Right renal pelvis (tissue), 4 donors: ENCODE measurements at regions not wholly inside any gene's neighbourhood (a gene's known extent, or its start where the extent isn't known, plus 50 kb on each side); places are given as distances from the start of the nearest gene placed in this dataset.

Source experiments
- DNase-seq, 4 donors: peaks; one replicate each; pipeline ENCODE4 v3.0.0-alpha.2; 2013; ENCODE audit warnings: low read depth in 4 of 4, low spot score in 3 of 4, missing footprints in 1 of 4

- no peak for DNase-seq
These were observed 513.5 kb upstream of the PROK2 start for GRCh38 chr3:72298201-72299152.

- DNase-seq, result no peak
These were observed 512.5 kb upstream of the PROK2 start for GRCh38 chr3:72297481-72297880.

DNA sequence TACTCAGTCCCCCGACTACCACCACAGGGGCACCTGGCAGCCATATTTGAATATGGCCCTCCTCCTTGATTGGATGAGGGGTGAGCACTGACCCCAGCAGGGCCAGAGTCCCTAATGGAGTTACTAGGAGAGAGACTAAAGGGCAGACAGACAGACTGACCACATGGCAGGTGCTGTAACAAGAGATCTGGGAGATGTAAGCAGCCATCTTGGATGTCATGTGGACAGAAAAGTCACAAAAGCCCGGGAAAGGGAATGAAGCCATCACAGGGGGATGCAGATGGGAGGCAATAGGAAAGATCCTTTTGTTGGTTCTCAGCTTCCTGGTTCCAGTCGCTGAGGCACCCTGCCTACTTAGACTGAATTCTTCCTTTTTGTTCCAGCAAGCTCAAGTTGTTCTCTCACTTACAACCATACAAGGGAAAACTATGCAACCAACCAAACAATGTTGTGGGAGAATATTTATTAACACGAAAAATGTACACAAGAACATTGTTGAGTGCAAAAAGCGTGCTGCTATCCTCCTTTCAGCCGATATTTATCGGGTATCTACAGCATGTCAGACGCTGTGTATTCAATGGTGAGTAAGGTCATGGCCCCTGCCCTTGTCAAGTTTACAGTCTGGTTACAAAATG, 511.6 kb upstream of the PROK2 start:
- no peak for DNase-seq

DNA sequence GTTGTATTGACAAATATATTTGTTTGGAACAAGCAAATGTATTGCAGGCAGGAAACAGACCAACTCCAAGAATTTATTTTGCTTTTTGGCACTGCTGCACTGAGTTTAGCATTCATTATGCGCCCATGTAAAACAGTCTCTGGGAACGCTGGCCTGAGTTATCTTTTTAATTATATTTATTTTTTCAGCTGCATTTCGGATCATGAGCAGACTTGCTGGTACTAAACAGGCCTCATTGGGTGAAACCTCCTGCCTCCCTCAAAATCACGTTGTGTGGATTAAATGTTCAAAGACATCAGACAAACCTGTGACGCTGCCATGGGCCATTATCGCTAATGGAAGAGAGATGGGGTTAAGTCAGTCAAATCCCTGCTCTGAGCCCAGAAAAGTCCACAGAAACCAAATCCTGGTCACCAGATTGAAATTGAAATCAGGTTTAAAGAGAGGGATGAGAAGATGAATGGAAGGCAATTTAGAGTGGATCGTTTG, 511.1 kb upstream of the PROK2 start:
- no peak for DNase-seq

- DNase-seq, result no peak
These were observed 510.5 kb upstream of the PROK2 start for GRCh38 chr3:72295276-72295961.

GRCh38 chr3:72290859-72291638, 506.1 kb upstream of the PROK2 start:
- no peak for DNase-seq

DNA sequence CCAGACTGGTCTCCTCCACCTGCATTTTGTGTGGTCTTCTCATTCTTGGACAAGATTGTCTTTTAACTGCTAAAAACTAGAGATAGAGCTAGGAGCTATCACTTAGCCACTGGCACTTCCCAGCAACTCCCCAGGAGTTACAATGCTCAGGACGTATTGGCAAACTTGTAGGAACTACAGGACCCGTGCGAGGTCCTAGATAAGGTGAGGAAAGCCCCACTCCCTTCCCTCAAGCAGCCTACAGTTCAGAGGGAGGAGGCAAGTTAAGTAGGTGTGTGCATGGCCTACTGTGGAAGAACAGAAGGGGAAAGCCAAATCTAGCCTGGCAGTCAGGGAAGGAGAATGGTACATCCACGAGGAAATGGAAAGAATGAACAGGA, 504.7 kb upstream of the PROK2 start:
- DNase-seq, result no peak

- DNase-seq, result no peak
These were observed 504.2 kb upstream of the PROK2 start for GRCh38 chr3:72288955-72289691.

DNA sequence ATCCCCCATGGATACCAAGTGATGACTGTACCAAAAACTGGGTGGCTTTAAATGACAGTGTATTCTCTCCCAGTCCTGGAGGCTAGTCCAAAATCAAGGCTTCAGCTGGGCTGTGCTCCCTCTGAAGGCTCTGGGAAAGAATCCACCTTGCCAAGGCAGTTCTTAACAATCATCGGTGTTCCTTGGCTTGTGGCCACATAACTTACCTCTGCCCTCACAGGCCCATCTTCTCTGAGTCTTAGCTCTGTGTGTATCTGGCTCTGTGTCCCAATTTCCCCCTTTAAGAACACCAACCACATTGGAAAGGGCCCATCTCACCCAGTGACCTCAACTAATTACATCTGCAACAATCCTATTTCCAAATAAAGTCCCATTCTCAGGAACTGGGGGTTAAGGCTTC, 503.0 kb upstream of the PROK2 start:
- no peak for DNase-seq

DNA sequence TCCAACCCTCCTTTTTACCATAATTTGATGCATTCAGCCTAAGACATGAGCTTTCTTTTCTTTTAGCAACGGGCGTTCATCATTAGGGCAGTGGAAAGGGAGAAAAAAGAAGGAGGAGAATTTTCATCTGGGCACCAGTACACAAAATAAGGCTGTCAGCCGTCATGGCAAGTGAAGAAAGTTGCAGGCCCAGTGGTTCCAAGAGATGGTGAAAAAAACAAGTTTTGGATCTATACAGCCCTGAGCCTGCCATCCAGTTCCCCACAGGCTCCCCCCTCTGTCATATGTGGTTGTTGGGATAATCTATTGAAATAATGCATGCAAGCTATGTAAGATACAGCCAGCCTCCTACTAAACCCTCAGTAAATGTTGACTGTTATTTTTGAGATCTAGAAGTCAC, 500.6 kb upstream of the PROK2 start:
- no peak for DNase-seq

DNA sequence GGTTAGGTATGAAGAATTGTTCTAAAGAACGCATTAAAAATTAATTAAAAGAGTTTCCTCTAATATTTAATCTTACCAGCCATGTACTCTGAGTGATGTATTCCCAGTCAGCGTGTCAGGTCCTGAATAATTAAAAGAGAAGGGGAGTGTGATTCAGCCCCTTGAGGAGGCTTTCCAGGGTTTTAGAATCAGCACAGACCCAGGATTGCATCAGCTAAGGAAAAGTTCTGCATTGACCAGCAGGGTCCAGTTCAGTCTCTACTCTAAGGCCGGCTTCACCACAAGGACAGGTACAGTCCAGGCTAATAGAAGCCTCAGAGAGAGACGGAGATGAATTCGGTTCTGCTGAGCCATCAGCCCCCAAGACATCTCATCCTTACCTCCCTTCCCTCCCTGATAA, 499.5 kb upstream of the PROK2 start:
- DNase-seq, result no peak

- no peak for DNase-seq
These were observed 498.0 kb upstream of the PROK2 start for GRCh38 chr3:72282918-72283317.

DNA sequence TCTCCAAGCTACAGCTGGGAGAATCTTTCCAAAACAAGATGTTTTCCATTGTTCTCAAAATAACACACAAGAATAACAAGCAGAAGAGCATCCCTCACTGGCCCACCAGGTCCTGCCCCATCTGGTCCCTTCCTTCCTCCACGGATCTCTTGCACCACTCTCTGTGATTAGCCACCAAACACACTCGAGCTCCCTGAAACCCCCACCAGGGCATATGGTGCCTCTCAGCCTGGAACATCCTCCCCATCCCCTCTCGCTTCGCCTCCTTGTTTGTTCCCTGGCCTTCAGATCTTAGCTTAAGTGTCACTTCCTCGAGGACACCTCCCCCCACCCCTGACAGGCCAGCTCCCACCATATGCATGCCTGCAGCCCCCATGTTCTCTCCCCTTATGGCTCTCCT, 496.6 kb upstream of the PROK2 start:
- no peak for DNase-seq

DNA sequence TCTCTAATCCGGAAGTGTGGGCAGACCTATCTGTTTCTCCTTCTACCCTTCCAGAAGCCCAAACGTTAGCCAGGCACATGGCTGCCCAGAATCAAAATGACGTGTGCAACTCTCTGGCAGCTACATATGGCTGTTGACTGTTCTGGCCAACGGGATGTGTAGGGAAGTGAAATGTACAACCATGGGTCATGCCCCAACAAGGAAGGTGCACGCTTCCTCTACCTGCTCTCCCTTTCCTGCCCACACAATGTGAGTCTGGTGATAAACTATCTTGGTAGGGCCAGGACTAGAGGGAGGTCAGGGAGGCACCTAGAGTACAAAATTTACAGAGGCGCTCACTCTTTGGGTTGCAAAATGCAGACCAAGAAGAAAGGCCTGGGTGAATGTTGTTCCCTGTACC, 495.9 kb upstream of the PROK2 start:
- DNase-seq, result no peak

DNA sequence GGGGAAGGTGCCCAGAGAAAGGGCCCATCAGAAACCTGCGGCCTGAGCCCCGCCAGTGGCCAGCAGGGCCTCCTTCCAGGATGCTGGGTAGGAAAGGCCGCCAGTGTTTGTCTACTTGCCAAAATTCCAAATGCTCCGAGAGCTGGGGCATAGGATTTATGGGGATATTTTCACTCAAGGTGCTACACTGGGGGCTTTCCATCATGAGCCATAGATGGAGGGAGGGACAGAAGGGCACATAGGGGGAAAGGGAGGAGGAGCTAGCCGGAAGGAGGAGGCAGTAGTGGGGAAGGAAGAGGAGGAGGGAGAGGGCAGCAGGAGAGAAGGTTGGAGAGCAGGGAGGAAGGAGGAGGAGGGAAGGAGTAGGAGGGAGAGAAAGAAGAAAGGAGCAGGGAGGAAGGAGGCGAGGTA, 494.7 kb upstream of the PROK2 start:
- DNase-seq, result no peak

GRCh38 chr3:72279068-72279604, 494.2 kb upstream of the PROK2 start:
- DNase-seq, result no peak

DNA sequence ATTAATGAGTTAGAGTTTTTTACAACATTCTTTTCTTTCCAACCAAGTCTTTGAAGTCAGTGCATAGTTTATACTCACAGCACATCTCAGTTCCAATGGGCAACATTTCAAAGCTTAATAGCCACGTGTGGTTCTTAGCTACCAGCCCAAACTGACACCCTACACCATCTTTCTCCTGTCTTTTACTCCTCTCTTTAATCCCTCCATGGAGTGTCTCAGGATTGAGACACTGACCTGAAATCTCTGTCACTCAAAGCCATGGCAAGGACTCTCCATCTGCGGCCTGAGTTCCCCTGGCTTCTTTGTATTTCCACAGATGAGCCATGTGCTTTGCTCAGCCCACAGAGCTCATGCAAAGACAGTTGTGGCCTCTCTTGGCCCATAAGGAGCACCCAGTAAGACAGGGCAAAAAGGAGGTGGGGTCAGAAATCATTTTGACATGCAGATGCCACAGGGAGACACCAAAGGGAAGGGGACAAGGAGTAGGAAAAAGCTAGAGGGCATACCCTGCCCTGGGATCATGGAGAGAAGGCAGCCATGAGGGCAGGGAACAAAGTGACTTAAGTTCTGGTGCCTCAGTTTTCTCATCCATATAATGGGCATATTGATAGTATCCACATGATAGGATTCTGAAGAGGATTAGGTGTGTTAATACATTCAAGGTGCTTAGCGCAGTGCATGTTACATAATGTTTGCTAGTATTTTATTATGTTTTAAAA, 493.6 kb upstream of the PROK2 start:
- no peak for DNase-seq

DNA sequence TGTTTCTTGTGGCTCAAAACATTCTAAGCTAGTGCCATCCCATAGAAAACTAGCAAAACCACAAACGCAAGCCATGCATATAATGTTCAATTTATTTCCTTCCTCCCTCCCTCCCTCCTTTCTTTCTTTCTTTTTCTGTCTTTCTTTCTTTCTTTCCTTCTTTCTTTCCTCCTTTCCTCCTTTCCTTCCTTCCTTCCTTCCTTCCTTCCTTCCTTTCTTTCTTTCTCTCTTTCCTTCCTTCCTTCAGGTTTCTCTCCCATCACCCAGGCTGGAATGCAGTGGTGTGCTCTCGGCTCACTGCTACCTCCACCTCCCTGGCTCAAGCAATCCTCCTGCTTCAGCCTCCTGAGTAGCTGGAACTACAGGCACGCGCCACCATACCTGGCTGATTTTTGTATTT, 492.8 kb upstream of the PROK2 start:
- DNase-seq, result no peak

DNA sequence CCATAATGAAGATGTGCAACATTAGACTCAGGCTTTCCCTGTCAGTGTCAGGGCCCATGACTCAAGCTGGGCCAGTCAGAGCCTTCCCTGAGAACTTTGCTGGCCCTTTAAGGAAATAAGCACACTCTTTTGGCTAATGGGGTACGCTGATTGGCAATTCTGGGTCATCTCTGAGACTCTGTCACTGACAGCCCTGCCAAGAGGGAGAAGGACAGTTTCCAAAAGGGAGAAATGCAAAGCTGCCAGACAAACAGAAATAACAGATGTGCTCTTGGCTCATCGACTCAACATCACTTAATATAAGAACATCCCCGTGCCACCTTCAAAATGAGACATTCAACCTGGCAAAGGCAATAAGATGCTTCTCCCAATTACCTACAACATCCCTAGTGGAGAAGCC, 491.9 kb upstream of the PROK2 start:
- DNase-seq, result no peak
